Hepatocyte (in vitro differentiated cells): ENCODE measurements at regions not wholly inside any gene's neighbourhood (a gene's known extent, or its start where the extent isn't known, plus 50 kb on each side); places are given as distances from the start of the nearest gene placed in this dataset.

Experiments used
- EZH2 ChIP-seq: fragments of 200-600 bp; sonication (generic); IDR thresholded peaks from 2 replicates; pipeline ENCODE4 v1.6.1; 2016; ENCODE audit warnings: antibody characterized with exemption, mild to moderate bottlenecking, borderline replicate concordance
- EZH2phosphoT487 ChIP-seq: fragments of 200-600 bp; sonication (generic); IDR thresholded peaks from one replicate; pipeline ENCODE4 v1.6.1; 2018; ENCODE audit warnings: antibody characterized with exemption, mild to moderate bottlenecking, low read depth, moderate library complexity; ENCODE audit not compliant: unreplicated experiment, severe bottlenecking
- TF ChIP-seq, protein P1 (sequence below): fragments of 200-600 bp; sonication (generic); IDR thresholded peaks from 2 replicates; pipeline ENCODE4 v1.5.1; 2016; ENCODE audit warnings: antibody characterized with exemption, mild to moderate bottlenecking; ENCODE audit not compliant: poor library complexity

DNA sequence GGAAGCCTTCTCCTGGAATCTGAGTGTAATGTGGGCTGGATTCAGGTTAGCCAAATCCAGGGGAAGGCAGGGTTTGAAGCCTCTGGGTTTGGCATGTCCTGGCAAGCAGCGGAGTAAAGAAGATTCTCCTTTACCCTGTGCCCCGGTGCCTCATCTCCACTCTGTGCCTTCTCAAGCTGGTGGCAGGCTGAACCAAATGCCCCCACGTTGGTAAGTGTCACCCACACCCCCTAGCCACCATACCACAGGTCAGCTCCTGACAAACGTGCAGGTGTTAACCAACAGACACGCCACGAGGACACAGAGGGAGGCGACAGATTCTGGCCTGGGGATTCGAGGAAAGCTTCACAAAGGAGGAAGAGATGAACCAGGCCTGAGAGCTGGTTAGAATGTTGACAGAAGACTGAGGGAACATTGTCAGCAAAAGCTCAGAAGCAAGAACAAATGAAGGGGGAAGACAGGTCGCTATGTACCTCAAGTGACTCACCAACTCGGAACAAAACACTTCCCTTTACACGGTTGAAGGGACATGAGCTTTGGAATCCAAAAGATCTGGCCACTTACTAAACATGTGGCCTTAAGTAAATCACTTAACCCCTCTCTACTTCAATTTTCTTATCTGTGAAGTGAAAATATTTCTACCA, 85.2 kb upstream of the LCLAT1 start:
- TF ChIP-seq, protein P1, sequence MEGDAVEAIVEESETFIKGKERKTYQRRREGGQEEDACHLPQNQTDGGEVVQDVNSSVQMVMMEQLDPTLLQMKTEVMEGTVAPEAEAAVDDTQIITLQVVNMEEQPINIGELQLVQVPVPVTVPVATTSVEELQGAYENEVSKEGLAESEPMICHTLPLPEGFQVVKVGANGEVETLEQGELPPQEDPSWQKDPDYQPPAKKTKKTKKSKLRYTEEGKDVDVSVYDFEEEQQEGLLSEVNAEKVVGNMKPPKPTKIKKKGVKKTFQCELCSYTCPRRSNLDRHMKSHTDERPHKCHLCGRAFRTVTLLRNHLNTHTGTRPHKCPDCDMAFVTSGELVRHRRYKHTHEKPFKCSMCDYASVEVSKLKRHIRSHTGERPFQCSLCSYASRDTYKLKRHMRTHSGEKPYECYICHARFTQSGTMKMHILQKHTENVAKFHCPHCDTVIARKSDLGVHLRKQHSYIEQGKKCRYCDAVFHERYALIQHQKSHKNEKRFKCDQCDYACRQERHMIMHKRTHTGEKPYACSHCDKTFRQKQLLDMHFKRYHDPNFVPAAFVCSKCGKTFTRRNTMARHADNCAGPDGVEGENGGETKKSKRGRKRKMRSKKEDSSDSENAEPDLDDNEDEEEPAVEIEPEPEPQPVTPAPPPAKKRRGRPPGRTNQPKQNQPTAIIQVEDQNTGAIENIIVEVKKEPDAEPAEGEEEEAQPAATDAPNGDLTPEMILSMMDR: no peak
- TF ChIP-seq EZH2 (no peak), EZH2phosphoT487 (no peak)
